Common myeloid progenitor, CD34-positive (primary cell): ENCODE measurements at regions not wholly inside any gene's neighbourhood (a gene's known extent, or its start where the extent isn't known, plus 50 kb on each side); places are given as distances from the start of the nearest gene placed in this dataset.

ENCODE experiments used
- CTCF ChIA-PET: fragments of 350-600 bp; sonication (Branson Sonifier 250); formaldehyde crosslinking; loops from one replicate; lab custom pipeline; 2021; ENCODE audit warnings: antibody characterized with exemption; lab: Charles Lee
- POLR2A ChIA-PET: fragments of 350-600 bp; sonication (Branson Sonifier 250); formaldehyde crosslinking; loops from one replicate; lab custom pipeline; 2021; ENCODE audit warnings: antibody characterized with exemption; lab: Charles Lee
- DNase-seq, 3 donors: peaks; one replicate each; pipeline versions ENCODE4 v3.0.0 to v3.0.0-alpha.2; 2013
- H3K27ac ChIP-seq, 2 experiments: 1 replicate in 1 of 2; 2 replicates in 1 of 2; pipeline ENCODE4 v1.7.0; 2013; ENCODE audit warnings: inconsistent platforms in 2 of 2, low read length in 2 of 2, mild to moderate bottlenecking in 2 of 2, low read depth in 1 of 2, moderate library complexity in 1 of 2; ENCODE audit not compliant: severe bottlenecking in 2 of 2, insufficient read depth in 1 of 2, poor library complexity in 1 of 2
- H3K27me3 ChIP-seq, 5 experiments: replicated peaks in 2 of 5; 1 replicate in 3 of 5; 2 replicates in 2 of 5; pipeline versions ENCODE4 v1.6.1 to v1.7.0; 2013; ENCODE audit warnings: low read length in 4 of 5, mild to moderate bottlenecking in 2 of 5, moderate library complexity in 2 of 5, inconsistent platforms in 1 of 5; ENCODE audit not compliant: insufficient read depth in 5 of 5, control insufficient read depth in 4 of 5
- H3K36me3 ChIP-seq, 4 experiments: 1 replicate in 2 of 4; 2 replicates in 2 of 4; pipeline versions ENCODE4 v1.6.1 to v1.7.0; 2013; ENCODE audit warnings: low read length in 3 of 4, control low read depth in 1 of 4, mild to moderate bottlenecking in 1 of 4; ENCODE audit not compliant: control insufficient read depth in 4 of 4, insufficient read depth in 4 of 4
- H3K4me1 ChIP-seq, 4 experiments: 1 replicate in 3 of 4; 2 replicates in 1 of 4; pipeline versions ENCODE4 v1.6.1 to v1.7.1; 2013; ENCODE audit warnings: low read length in 3 of 4, mild to moderate bottlenecking in 3 of 4, control low read depth in 1 of 4, inconsistent platforms in 1 of 4, moderate library complexity in 1 of 4; ENCODE audit not compliant: control insufficient read depth in 4 of 4, insufficient read depth in 4 of 4; ENCODE audit errors: control extremely low read depth in 1 of 4
- H3K4me3 ChIP-seq, 7 experiments: 1 replicate in 4 of 7; 2 replicates in 3 of 7; pipeline versions ENCODE4 v1.5.1 to v1.7.0; 2013; ENCODE audit warnings: mild to moderate bottlenecking in 7 of 7, low read length in 6 of 7, moderate library complexity in 6 of 7, inconsistent platforms in 2 of 7, low read depth in 2 of 7, control low read depth in 1 of 7; ENCODE audit not compliant: insufficient read depth in 4 of 7, control insufficient read depth in 1 of 7; ENCODE audit errors: extremely low read depth in 1 of 7
- H3K9me3 ChIP-seq, 5 experiments: 1 replicate in 4 of 5; 2 replicates in 1 of 5; pipeline versions ENCODE4 v1.6.1 to v1.7.1; 2013; ENCODE audit warnings: low read length in 4 of 5, mild to moderate bottlenecking in 2 of 5, inconsistent platforms in 1 of 5, low read depth in 1 of 5, moderate library complexity in 1 of 5; ENCODE audit not compliant: control insufficient read depth in 4 of 5, insufficient read depth in 2 of 5; ENCODE audit errors: control extremely low read depth in 1 of 5
- WGBS: methylation state at CpG from one replicate; pipeline ENCODE4 v1.1.5; 2013; ENCODE audit not compliant: insufficient coverage; 5-methylcytosine and 5-hydroxymethylcytosine counted together

DNA sequence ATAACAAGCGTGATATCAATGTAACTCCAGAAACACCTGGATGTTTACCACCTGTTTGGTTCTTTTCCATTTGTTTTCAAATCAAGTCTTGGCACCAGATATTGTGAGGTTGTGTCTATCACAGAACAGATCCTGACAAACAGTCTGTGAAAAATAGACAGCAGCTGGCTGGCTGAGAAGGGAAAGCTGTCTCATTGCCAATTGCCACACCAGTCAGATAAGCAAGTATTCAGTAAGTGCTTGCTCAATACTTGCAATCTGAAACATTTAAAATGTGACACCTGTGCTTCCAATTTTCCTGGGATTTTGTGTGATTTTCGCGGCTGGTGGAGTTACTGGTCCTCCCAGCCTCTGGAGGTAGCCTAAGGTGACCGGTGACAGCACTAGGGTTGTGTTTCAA, 147.9 kb upstream of the MYO3A start:
- no peak for DNase-seq
- ChIA-PET POLR2A (no interaction called here), CTCF (no interaction called here)
- H3K9me3 ChIP-seq = no peaks in the 10 kb centered on the region
- H3K36me3 ChIP-seq = no peaks in the 10 kb centered on the region
- no peak overlapping the region for H3K4me3 ChIP-seq
- peaks cover 0 to 2% (median 0%) of the 10 kb centered on the region in 5 experiments for H3K27me3 ChIP-seq
- no peaks in the 10 kb centered on the region for H3K4me1 ChIP-seq
- H3K27ac ChIP-seq = no peak overlapping the region
- WGBS = 93% methylated on average over 4 of the region's 4 CpGs

DNA sequence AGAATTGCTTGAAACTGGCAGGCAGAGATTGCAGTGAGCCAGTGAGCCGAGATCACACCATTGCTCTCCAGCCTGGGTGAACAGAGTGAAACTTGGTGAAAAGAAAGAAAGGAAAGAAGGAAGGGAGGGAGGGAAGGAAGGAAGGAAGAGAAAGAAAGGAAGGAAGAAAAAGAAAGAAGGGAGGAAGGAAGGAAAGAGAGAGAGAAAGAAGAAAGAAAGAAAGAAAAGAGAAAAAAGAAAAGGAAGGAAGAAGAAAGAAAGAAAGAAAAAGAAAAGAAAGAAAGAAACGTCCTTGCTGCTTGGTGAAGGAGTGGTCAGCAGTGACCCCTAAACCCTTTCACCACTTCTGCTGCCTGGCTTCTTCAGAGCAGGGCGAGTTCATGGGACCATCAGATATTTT, 147.1 kb upstream of the MYO3A start:
- no peaks in the 10 kb centered on the region for H3K4me1 ChIP-seq
- H3K27me3 ChIP-seq = peaks cover 0 to 2% (median 0%) of the 10 kb centered on the region in 5 experiments
- DNase-seq = no peak
- H3K36me3 ChIP-seq = no peaks in the 10 kb centered on the region
- H3K27ac ChIP-seq = no peak overlapping the region
- 88% methylated on average over 3 of the region's 3 CpGs for WGBS
- ChIA-PET CTCF (no interaction called here), POLR2A (no interaction called here)
- H3K4me3 ChIP-seq = no peak overlapping the region
- H3K9me3 ChIP-seq = no peaks in the 10 kb centered on the region

- H3K4me3 ChIP-seq = no peak overlapping the region
- no peaks in the 10 kb centered on the region for H3K27me3 ChIP-seq
- ChIA-PET CTCF (no interaction called here), POLR2A (no interaction called here)
- no peaks in the 10 kb centered on the region for H3K9me3 ChIP-seq
- no CpG with 5 or more reads among the region's 3 CpGs for WGBS
- no peaks in the 10 kb centered on the region for H3K36me3 ChIP-seq
- no peak overlapping the region for H3K27ac ChIP-seq
- H3K4me1 ChIP-seq = no peaks in the 10 kb centered on the region
- no peak for DNase-seq
These were observed 136.1 kb upstream of the MYO3A start for GRCh38 chr10:25797888-25798429.

DNA sequence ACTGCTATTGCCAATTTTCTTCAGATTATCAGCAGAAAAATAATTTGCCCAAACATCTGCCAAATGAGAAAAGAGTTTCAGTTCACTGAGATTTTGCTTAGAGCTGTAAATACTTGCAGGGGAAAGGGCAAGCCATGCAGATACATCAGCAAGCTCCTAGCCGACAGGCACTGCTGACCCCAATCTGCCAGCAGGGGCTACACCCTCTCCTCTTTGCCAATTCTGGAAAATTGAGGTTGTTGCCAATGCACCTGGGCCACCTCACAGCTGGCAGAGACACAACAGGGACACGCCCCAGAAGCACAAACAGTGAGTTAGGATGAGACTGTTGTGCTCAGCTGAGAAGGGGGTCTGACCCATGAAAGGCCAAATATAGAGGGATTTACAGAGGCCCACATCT, 129.5 kb upstream of the MYO3A start:
- POLR2A ChIA-PET = no interaction called here
- H3K9me3 ChIP-seq = no peaks in the 10 kb centered on the region
- no peak overlapping the region for H3K4me3 ChIP-seq
- DNase-seq = no peak
- no peaks in the 10 kb centered on the region for H3K4me1 ChIP-seq
- no peak overlapping the region for H3K27ac ChIP-seq
- peaks cover 0 to 3% (median 0%) of the 10 kb centered on the region in 5 experiments for H3K27me3 ChIP-seq
- no peaks in the 10 kb centered on the region for H3K36me3 ChIP-seq
- CTCF ChIA-PET = no interaction called here
- WGBS = 85% methylated on average over 2 of the region's 2 CpGs

GRCh38 chr10:25805986-25806385, 128.0 kb upstream of the MYO3A start:
- Histone ChIP-seq H3K27me3 (peaks cover 0 to 3% (median 0%) of the 10 kb centered on the region in 5 experiments), H3K4me3 (no peak overlapping the region), H3K27ac (no peak overlapping the region), H3K4me1 (no peaks in the 10 kb centered on the region), H3K9me3 (no peaks in the 10 kb centered on the region), H3K36me3 (no peaks in the 10 kb centered on the region)
- CTCF ChIA-PET = no interaction called here
- whole genome bisulfite sequencing = 93% methylated on average over 4 of the region's 9 CpGs
- DNase-seq = no peak
- POLR2A ChIA-PET = no interaction called here

DNA sequence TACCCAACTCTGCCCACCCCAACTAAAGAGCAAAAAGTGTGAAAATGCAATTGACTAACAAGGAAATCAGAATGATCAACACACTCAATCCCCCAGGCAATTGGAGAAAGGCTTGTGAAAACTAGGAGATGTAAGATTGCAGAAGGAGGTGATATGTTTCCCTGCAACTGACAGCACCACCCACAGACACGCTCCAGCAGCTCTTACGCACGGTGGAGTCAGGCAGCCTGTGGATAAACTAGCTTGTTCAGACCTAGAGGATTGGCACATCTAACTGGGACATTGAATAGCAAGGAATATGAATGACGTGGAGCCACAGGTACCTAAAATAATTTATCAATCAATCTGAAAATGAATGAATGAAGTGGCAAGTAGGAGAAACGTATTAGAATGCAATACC, 125.7 kb upstream of the MYO3A start:
- Histone ChIP-seq H3K9me3 (no peaks in the 10 kb centered on the region), H3K27me3 (peaks cover 0 to 3% (median 0%) of the 10 kb centered on the region in 5 experiments), H3K4me1 (no peaks in the 10 kb centered on the region), H3K27ac (no peak overlapping the region), H3K4me3 (no peak overlapping the region), H3K36me3 (no peaks in the 10 kb centered on the region)
- POLR2A ChIA-PET = no interaction called here
- CTCF ChIA-PET = no interaction called here
- 73% methylated on average over 3 of the region's 5 CpGs for whole genome bisulfite sequencing
- no peak for DNase-seq

DNA sequence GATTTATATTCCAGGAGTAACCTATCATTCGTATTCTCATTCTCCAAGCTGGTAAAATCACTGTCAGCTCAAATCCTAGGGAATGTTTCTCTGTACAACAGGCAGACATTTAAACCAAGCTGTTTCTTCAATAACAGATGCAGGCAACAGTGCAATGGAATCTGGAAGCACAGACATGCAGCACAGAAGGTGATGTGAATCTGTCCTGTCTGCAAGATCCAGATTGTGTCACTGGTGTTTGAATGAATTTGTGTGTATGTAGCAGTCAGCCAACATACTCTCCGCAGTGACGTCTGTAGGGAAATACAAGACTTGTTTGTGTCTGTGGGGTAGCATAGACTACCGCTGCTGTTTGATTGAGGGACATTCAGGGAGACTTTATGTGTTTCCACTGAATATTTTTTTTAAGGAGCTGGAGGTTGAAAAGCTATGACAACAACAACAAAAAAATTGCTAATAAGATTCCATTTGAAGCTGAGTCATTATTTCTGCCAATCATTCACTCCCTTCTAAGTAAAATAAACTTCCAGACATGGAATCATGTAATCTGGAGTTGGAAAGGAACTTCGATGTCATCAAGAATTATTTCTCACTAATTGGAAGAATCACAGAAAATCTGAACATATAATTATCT, 122.9 kb upstream of the MYO3A start:
- H3K9me3 ChIP-seq = no peaks in the 10 kb centered on the region
- H3K27me3 ChIP-seq = peaks cover 0 to 2% (median 0%) of the 10 kb centered on the region in 5 experiments
- H3K27ac ChIP-seq = no peak overlapping the region
- no peak for DNase-seq
- 86% methylated on average over 4 of the region's 5 CpGs for WGBS
- ChIA-PET POLR2A (no interaction called here), CTCF (no interaction called here)
- H3K4me3 ChIP-seq = no peak overlapping the region
- no peaks in the 10 kb centered on the region for H3K36me3 ChIP-seq
- H3K4me1 ChIP-seq = no peaks in the 10 kb centered on the region
